ENCODE measurements at regions not wholly inside any gene's neighbourhood (a gene's known extent, or its start where the extent isn't known, plus 50 kb on each side); places are given as distances from the start of the nearest gene placed in this dataset.

DNA sequence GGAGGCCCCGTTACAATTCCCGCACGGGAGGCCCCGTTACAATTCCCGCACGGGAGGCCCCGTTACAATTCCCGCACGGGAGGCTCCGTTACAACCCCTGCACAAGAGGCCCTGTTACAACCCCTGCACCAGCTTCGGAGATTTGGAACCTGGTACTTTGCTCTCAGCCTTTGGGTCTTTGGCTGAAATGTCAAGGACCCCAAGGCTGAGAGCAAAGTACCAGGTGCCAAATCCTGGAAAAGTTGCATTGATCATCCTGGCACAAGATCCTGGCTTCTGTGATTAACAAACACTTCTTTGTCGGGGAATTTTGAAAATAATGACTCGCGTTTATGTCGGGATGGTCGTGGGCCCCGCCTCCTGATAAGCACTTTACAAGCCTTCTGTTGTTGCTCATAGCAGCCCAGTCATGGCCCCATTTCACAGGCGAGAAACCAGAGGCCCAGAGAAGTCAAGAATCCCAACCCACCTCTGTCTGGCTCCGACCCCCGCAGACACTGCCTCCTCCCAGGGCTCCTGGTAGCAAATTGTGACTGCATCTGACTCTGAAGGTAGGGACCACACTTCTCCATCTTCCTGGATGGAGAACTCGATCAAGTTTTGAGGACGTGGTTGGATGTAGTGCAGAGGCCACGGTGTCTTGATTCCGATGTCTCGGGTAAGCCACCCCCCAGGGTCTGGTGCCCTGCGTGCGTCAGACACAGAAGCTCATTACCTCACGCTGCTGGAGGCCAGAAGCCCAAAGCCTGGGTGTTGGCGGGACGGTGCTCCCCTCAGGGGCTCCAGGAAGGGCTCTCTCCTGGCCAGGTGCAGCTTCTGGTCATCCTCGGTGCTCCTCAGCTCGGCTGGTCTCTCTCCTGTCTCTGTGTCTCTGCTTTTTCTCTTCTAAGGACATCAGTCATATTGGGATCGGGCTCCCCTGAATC is 60.3 kb downstream of the ADRA2C start:
- TF ChIP-seq POLR2A (IDR thresholded peaks at IDR 0.05), result no peak
- TF ChIP-seq, protein P1, sequence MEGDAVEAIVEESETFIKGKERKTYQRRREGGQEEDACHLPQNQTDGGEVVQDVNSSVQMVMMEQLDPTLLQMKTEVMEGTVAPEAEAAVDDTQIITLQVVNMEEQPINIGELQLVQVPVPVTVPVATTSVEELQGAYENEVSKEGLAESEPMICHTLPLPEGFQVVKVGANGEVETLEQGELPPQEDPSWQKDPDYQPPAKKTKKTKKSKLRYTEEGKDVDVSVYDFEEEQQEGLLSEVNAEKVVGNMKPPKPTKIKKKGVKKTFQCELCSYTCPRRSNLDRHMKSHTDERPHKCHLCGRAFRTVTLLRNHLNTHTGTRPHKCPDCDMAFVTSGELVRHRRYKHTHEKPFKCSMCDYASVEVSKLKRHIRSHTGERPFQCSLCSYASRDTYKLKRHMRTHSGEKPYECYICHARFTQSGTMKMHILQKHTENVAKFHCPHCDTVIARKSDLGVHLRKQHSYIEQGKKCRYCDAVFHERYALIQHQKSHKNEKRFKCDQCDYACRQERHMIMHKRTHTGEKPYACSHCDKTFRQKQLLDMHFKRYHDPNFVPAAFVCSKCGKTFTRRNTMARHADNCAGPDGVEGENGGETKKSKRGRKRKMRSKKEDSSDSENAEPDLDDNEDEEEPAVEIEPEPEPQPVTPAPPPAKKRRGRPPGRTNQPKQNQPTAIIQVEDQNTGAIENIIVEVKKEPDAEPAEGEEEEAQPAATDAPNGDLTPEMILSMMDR (IDR thresholded peaks at IDR 0.05), result no peak
